Stimulated activated effector memory CD8-positive, alpha-beta T cell treated with anti-CD3 and anti-CD28 coated beads, Interleukin-12 subunit alpha, Interleukin-12 subunit beta, amount 100 ng/mL, for 72 hours (primary cell): ENCODE measurements at regions not wholly inside any gene's neighbourhood (a gene's known extent, or its start where the extent isn't known, plus 50 kb on each side); places are given as distances from the start of the nearest gene placed in this dataset.

ENCODE experiments used
- ATAC-seq: fragments of 150-1000 bp; cut with Tn5 transposase; 2 replicates; pipeline ENCODE4 v1.10.0; 2021
- DNase-seq, 2 donors: peaks; one replicate each; pipeline ENCODE4 v3.0.0; 2021 to 2022; ENCODE audit warnings: low spot score in 2 of 2
- H3K27ac Mint-ChIP-seq: one replicate; pipeline ENCODE4 v1.8.0; 2022; ENCODE audit warnings: mild to moderate bottlenecking, mixed read lengths
- H3K36me3 Mint-ChIP-seq: one replicate; pipeline ENCODE4 v1.8.0; 2022; ENCODE audit warnings: mild to moderate bottlenecking, mixed read lengths
- H3K4me1 Mint-ChIP-seq: one replicate; pipeline ENCODE4 v1.8.0; 2022; ENCODE audit warnings: mixed read lengths
- H3K4me3 Mint-ChIP-seq: one replicate; pipeline ENCODE4 v1.8.0; 2022; ENCODE audit warnings: mild to moderate bottlenecking, mixed read lengths
- H3K9me3 Mint-ChIP-seq: one replicate; pipeline ENCODE4 v1.8.0; 2022; ENCODE audit warnings: mixed read lengths

DNA sequence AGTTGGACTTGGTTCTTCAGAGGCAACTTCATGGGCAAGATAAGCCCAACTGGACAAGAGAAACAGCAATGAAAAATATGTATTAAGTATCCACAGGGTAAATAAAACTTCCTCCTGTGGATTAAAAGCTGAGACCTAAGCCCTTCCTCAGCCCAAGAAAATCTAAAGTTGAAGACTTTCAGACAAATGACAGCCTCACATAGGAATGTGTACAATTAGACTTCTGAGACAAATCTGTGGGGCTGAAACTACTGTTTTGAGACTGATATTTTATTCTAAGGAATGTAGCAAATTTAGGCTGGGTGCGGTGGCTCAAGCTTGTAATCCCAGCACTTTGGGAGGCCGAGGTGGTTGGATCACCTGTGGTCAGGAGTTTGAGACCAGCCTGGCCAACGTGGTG is 74.2 kb upstream of the IL12A start:
- H3K4me3 Mint-ChIP-seq, result no peak overlapping the region
- ATAC-seq, result no peak
- H3K9me3 Mint-ChIP-seq, result no peaks in the 10 kb centered on the region
- no peak overlapping the region for H3K27ac Mint-ChIP-seq
- H3K36me3 Mint-ChIP-seq, result no peaks in the 10 kb centered on the region
- DNase-seq, result no peak
- H3K4me1 Mint-ChIP-seq, result peaks cover 7% of the 10 kb centered on the region

DNA sequence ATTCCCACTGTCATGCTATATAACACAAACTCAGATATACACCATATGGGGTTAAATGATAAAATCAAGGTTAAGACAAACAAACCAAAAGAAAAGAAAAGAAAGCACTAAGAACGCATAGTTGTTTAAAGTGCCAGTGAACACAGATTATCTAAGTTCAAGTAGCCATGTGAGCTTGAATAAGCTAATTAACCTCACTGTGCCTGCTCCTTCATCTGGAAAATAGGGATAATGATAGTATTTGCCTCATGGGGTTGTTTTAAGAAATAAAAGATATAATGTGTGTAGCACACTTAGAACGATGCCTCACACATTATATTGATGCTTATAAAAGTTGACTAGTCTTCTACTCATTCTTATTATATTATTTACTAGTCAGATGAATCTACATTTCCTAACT is 72.6 kb upstream of the IL12A start:
- Mint-ChIP-seq H3K4me1 (peaks cover 7% of the 10 kb centered on the region), H3K27ac (no peak overlapping the region), H3K4me3 (no peak overlapping the region), H3K36me3 (no peaks in the 10 kb centered on the region), H3K9me3 (no peaks in the 10 kb centered on the region)
- no peak for ATAC-seq
- no peak for DNase-seq

DNA sequence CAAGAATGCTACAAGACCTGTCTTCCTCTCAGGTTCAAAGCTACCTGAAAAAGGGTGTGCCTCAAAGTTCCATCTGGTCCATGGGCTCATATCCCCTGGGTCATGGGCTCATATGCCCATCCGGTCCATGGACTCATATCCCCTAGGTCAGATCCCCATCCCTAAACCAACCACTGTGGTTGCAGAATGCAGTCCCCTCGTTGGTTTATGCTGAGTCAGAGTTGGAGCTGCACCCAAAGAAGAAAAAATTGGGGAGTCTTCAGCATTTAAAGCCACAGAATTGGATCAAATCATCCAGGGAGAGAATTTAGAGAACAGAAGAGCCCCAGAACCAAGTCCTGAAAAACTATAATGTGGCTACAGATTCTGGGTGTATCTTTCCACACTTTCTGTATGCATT is 71.5 kb upstream of the IL12A start:
- no peak for DNase-seq
- Mint-ChIP-seq H3K36me3 (no peaks in the 10 kb centered on the region), H3K9me3 (no peaks in the 10 kb centered on the region), H3K27ac (no peak overlapping the region), H3K4me3 (no peak overlapping the region), H3K4me1 (no peaks in the 10 kb centered on the region)
- no peak for ATAC-seq

DNA sequence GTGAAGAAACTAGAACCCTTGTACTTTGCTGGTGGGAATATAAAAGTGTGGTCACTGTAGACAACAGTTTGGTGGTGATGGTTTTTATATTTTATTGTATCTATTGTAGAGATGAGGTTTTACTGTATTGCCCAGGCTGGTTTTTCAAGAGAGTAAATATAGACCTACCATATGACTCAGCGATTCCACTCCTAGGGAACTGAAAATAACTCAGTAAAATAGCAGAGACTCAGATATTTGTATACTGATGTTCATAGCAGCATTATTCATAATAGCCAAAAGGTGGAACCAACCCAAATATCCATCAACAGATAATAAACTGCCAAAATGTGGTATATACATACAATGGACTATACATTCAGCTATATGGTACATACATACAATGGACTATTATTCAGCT is 68.8 kb upstream of the IL12A start:
- H3K9me3 Mint-ChIP-seq, result no peaks in the 10 kb centered on the region
- ATAC-seq, result peak; percentile 32
- no peak overlapping the region for H3K27ac Mint-ChIP-seq
- H3K36me3 Mint-ChIP-seq, result no peaks in the 10 kb centered on the region
- no peaks in the 10 kb centered on the region for H3K4me1 Mint-ChIP-seq
- no peak overlapping the region for H3K4me3 Mint-ChIP-seq
- DNase-seq, result no peak

DNA sequence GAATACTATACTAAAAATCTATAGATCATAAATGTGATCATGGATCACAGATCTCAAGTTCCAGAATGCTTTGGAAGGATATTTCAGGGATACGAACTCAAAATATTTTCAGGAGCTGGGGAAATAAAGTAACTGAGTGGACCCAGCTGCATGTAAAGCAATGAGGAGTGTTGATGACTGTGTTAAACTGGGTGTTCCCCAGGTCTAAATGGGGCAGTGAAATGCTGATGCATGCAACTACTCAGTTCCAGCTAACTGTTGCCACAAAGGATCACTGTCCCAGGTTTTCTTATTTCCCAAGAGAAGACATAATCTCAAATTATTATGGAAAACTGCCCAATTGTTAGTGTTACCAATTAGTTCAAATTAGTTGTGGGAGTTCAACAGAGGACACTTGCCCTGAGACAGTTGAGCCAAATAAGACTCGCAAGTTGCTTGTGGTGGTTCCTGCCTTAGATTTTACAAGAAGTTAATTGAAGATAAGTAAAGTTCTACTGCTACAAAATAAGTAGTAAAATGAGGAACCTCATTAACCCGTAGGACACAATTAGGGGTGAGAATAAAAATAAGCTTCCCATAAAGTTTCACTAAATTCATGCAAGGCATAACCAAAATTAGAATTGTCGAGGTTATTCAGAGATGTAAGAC is 66.3 kb upstream of the IL12A start:
- no peak for ATAC-seq
- H3K4me1 Mint-ChIP-seq, result no peaks in the 10 kb centered on the region
- H3K4me3 Mint-ChIP-seq, result no peak overlapping the region
- no peak overlapping the region for H3K27ac Mint-ChIP-seq
- no peaks in the 10 kb centered on the region for H3K36me3 Mint-ChIP-seq
- DNase-seq, result no peak
- H3K9me3 Mint-ChIP-seq, result no peaks in the 10 kb centered on the region

DNA sequence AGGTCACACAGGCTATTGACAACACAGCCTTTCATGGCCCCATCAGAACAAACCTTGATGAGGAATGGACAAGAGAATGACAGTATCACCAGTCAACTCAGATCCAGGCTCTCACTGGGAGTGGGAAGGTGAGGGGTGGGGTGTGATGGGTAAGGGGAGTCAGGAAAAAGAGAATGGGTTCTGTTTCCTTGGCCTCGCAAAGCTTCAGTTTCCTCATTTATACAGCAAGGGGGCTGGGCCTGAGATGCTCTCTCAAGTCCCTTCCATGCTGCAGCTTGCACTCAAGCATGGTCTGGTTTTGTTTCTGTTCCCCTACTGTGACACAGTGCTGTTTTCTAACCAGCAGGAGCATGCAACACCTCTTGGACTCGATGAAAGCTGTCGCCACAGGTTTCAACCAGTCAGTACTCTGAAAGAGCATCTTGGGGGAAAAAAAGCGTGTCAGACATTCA is 65.7 kb upstream of the IL12A start:
- no peak overlapping the region for H3K27ac Mint-ChIP-seq
- peak; percentile 22 for ATAC-seq
- no peaks in the 10 kb centered on the region for H3K36me3 Mint-ChIP-seq
- H3K4me1 Mint-ChIP-seq, result no peaks in the 10 kb centered on the region
- no peaks in the 10 kb centered on the region for H3K9me3 Mint-ChIP-seq
- DNase-seq, result no peak
- no peak overlapping the region for H3K4me3 Mint-ChIP-seq

DNA sequence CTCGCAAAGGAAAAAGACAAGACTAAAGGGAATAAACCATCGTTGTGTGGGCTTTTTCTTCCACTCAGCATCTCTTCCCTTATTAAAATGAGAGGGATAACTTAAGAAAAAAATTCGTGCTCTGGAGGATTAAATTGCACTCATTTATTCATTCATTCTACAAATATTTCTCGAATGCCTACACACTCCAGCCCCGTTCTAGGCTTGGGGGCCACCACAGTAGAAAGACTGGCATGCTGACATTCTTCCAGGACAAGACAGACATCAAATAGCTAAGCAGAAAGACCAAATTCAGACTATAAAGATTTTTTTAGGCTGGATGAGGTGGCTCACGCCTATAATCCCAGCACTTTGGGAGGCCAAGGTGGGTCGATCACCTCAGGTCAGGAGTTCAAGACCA is 65.3 kb upstream of the IL12A start:
- no peaks in the 10 kb centered on the region for H3K36me3 Mint-ChIP-seq
- no peak overlapping the region for H3K27ac Mint-ChIP-seq
- H3K4me3 Mint-ChIP-seq, result no peak overlapping the region
- no peak for DNase-seq
- peaks cover under 1% of the 10 kb centered on the region for H3K4me1 Mint-ChIP-seq
- H3K9me3 Mint-ChIP-seq, result no peaks in the 10 kb centered on the region
- ATAC-seq, result no peak

DNA sequence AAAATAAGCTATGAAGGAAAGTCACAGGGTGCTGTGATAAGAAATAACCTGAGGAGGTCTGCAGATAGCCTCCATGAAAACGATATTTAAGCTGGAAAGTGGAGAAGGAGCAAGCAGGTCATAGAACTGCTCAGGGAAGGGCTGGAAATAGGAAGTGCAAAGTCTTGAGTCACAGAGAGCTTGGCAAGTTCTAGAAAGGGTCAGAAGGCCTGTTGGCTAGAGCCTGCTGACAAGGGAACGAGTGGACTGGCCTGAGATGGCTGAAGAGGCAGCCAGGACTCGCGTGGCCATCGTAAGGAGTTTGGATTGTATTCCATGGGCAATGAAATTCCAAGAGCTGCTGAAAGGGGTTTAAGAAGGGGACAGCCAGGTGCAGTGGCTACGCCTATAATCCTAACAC is 64.7 kb upstream of the IL12A start:
- no peak overlapping the region for H3K4me3 Mint-ChIP-seq
- ATAC-seq (no peak), DNase-seq (no peak)
- H3K27ac Mint-ChIP-seq, result no peak overlapping the region
- no peaks in the 10 kb centered on the region for H3K36me3 Mint-ChIP-seq
- no peaks in the 10 kb centered on the region for H3K9me3 Mint-ChIP-seq
- H3K4me1 Mint-ChIP-seq, result peaks cover 6% of the 10 kb centered on the region

DNA sequence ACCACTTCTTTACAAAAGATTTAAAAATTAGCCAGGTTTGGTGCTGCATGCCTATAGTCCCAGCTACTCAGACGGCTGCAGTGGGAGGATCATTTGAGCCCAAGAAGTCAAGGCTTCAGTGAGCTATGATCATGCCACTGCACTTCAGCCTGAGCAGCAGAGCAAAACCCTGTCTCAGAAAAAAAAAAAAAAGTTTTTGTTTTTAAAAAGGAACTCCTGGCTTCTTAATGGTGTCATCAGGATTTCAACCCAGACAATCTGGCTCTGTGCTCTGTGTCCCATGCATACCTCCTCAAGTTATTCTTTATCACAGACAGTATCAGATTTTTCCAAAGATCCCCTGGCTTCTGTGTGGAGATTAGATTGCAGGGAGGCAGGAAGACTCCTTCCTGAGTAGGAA is 64.2 kb upstream of the IL12A start:
- peaks cover 6% of the 10 kb centered on the region for H3K4me1 Mint-ChIP-seq
- no peaks in the 10 kb centered on the region for H3K36me3 Mint-ChIP-seq
- no peak overlapping the region for H3K27ac Mint-ChIP-seq
- H3K9me3 Mint-ChIP-seq, result no peaks in the 10 kb centered on the region
- H3K4me3 Mint-ChIP-seq, result no peak overlapping the region
- DNase-seq (no peak), ATAC-seq (no peak)

DNA sequence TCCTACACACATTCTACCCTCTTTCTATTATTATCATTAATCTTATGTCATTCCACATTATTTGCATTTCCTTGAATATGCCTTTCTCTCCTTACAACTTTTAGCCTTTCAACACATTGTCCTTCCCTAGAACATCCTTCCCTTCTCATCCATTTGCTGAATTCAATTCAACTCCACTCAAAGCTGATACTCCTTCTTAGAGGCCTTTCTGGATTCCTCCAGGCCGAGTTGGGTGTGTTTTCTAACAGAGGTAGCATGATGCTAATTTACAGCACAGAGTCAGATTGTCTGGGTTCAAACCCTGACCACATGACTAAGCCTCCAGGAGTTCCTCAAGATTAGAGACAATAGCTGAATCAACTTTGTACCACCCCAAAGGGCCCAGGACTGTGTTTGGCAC is 63.4 kb upstream of the IL12A start:
- DNase-seq (no peak), ATAC-seq (no peak)
- no peak overlapping the region for H3K4me3 Mint-ChIP-seq

DNA sequence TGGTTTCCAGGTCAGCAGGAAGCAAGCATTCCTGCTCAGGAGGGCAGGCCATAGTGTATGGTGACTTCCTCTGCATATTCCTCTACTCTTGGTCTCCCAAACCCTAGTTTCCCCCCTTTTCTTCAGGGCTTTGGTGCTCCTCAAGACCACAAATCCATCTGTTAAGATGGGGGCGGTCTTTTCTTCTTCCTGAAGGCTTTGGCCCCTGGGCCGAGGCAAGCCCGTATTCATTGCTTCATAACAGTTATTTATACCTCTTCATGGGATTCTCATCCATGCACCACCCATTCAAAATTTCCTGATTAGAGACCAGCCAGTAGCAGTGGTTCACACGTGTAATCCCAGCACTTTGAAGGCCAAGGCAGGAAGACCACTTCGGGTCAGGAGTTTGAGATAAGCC is 62.1 kb upstream of the IL12A start:
- Mint-ChIP-seq H3K4me3 (no peak overlapping the region), H3K27ac (no peak overlapping the region), H3K9me3 (no peaks in the 10 kb centered on the region), H3K4me1 (peaks cover 6% of the 10 kb centered on the region), H3K36me3 (no peaks in the 10 kb centered on the region)
- no peak for ATAC-seq
- DNase-seq, result no peak

More for the DNA sequence above, 63.4 kb upstream of the IL12A start:
- Mint-ChIP-seq H3K36me3 (no peaks in the 10 kb centered on the region), H3K4me1 (peaks cover 6% of the 10 kb centered on the region), H3K27ac (no peak overlapping the region), H3K9me3 (no peaks in the 10 kb centered on the region)

DNA sequence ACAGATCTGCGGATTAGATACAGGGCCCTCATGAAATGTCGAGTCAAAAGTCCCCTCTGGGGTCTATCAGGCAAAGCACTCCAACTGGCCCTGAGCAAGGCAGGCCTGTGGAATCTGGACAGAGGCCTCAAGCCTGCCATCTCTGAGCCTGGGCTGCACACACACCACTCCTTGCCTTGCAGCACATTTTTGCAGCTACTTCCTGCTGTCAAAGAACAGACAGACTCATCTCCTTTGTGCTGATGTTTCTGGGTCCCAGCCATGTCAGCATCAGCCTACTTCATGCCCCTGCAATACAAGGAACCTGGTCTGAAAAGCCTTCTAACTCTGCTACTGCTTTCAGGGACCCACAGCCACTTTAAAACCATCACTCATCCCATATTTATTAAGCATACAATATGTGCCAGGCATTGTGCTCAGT is 60.6 kb upstream of the IL12A start:
- Mint-ChIP-seq H3K4me3 (no peak overlapping the region), H3K27ac (no peak overlapping the region), H3K4me1 (peaks cover 6% of the 10 kb centered on the region), H3K36me3 (no peaks in the 10 kb centered on the region), H3K9me3 (no peaks in the 10 kb centered on the region)
- peak; percentile 11 for ATAC-seq
- DNase-seq, result no peak

DNA sequence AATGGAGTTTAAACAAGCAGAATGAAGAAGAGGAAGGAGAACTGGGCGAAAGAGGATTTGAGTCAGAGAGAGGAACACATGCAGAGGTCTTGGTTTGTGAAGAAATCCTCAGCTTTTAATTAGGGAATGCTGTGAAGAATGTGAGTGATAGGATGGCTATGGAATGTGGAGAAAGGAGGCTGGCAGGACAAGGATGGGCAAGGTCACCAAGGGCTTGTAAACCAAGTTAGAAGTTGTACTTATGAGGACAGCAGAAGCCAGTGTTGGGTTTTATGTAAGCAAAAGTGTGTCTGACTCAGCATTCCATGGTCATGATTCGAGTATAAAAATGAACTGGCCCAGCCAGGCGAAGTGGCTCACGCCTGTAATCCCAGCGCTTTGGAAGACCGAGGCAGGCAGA is 60.0 kb upstream of the IL12A start:
- DNase-seq, result no peak
- H3K9me3 Mint-ChIP-seq, result no peaks in the 10 kb centered on the region
- H3K27ac Mint-ChIP-seq, result no peak overlapping the region
- ATAC-seq, result no peak
- no peak overlapping the region for H3K4me3 Mint-ChIP-seq
- H3K36me3 Mint-ChIP-seq, result no peaks in the 10 kb centered on the region
- H3K4me1 Mint-ChIP-seq, result peaks cover 6% of the 10 kb centered on the region

DNA sequence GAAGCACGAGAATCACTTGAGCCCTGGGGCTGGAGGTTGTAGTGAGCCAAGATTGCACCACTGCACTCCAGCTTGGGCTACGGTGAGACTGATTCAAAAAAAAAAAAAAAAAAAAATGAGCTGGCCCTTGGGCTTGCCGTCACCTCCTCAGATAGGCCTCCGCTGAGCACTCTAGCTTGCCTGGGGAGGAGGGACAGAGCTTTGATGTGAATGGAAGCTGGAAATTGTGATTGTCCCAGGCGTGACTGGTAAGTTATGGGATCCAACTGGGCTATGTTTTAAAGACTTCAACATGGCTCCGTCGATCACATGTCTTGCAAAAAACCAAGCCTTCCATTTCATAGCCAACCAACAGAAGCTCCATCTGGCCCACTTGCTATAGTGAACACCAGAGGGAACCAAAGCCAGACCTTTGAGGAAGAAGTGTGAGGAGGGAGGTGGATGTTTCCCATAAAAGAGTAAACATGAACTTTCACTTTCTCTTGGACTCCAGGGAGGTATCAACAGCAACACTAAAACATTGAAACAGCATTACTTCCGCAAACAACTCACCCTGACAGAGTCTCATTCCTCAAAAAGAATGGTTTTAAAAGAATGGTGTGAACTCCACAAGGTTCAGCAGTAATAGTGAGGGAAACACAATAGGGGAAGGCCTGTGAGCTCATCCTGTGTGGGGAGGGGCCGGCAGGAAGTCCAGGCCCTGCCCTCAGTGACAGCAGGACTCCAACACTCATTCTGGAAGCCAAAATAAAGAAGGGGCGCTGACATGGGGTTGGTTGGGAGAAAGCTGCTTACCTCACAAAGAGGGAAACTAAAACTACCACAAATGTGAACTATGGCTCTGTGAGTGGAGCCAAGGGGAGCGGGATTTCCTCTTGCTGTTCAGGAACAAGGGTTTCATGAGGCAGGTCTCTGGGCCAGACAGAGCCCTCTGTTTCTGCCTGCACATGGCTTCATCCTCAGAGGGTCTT is 59.2 kb upstream of the IL12A start:
- no peak overlapping the region for H3K4me3 Mint-ChIP-seq

DNA sequence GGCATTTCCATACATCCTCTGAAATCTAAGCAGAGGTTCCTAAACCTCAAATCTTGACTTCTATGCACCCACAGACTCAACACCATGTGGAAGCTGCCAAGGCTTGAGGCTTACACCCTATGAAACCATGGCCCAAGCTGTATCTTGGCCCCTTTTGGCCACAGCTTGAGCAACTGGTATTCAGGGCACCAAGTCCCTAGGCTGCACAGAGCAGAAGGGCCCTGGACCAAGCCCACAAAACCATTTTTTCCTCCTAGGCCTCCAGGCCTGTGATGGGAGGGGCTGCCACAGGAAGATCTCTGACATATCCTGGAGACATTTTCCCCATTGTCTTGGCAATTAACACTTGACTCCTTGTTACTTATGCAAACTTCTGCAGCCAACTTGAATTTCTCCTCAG is 54.4 kb upstream of the IL12A start:
- no peaks in the 10 kb centered on the region for H3K36me3 Mint-ChIP-seq
- no peaks in the 10 kb centered on the region for H3K4me1 Mint-ChIP-seq
- ATAC-seq (no peak), DNase-seq (no peak)
- H3K4me3 Mint-ChIP-seq, result no peak overlapping the region
- H3K9me3 Mint-ChIP-seq, result peaks cover 8% of the 10 kb centered on the region
- no peak overlapping the region for H3K27ac Mint-ChIP-seq

More for the DNA sequence above, 59.2 kb upstream of the IL12A start:
- ATAC-seq, result no peak
- DNase-seq, result no peak
- H3K4me1 Mint-ChIP-seq, result peaks cover 6% of the 10 kb centered on the region
- H3K27ac Mint-ChIP-seq, result no peak overlapping the region
- H3K9me3 Mint-ChIP-seq, result peaks cover 1% of the 10 kb centered on the region
- no peaks in the 10 kb centered on the region for H3K36me3 Mint-ChIP-seq

DNA sequence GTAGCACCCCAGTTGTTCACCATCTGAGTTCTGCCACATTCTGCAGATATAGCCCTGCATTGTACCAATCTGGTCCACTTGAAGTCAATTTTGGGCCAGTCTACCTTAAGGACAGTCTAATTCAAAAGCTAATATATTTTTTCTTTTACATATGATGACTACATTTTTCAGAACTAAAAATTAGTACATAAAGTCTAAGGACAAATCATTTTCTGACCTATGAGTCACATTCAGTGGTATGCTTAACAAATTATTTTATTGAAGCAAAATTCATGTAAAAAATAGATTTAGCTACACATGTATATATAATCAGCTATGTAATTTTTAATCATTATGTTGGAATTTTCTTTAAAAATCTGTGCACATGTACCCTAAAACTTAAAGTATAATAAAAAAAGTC is 52.1 kb upstream of the IL12A start:
- Mint-ChIP-seq H3K27ac (no peak overlapping the region), H3K36me3 (no peaks in the 10 kb centered on the region), H3K4me3 (no peak overlapping the region), H3K4me1 (no peaks in the 10 kb centered on the region), H3K9me3 (peaks cover 8% of the 10 kb centered on the region)
- no peak for DNase-seq
- no peak for ATAC-seq
